ENCODE measurements at regions not wholly inside any gene's neighbourhood (a gene's known extent, or its start where the extent isn't known, plus 50 kb on each side); places are given as distances from the start of the nearest gene placed in this dataset.
A peak's percentile ranks its signal among the peaks of the same experiment; 100 is the strongest.

GRCh38 chr5:154115291-154115690 lies 75.2 kb upstream of the GALNT10 start:
- no peak for TF ChIP-seq CTCF (IDR thresholded peaks at IDR 0.05; ENCODE audit: insufficient read depth, low read depth, low read length, missing control alignments)
- no peak overlapping the region for H3K4me3 ChIP-seq (ENCODE audit: low read length)
- no peak for DNase-seq (ENCODE audit: low read depth)

GRCh38 chr5:154117050-154117449 lies 73.5 kb upstream of the GALNT10 start:
- H3K4me3 ChIP-seq (ENCODE audit: low read length) = no peak overlapping the region
- no peak for TF ChIP-seq CTCF (IDR thresholded peaks at IDR 0.05; ENCODE audit: insufficient read depth, low read depth, low read length, missing control alignments)
- DNase-seq (ENCODE audit: low read depth) = peak; percentile 9

DNA sequence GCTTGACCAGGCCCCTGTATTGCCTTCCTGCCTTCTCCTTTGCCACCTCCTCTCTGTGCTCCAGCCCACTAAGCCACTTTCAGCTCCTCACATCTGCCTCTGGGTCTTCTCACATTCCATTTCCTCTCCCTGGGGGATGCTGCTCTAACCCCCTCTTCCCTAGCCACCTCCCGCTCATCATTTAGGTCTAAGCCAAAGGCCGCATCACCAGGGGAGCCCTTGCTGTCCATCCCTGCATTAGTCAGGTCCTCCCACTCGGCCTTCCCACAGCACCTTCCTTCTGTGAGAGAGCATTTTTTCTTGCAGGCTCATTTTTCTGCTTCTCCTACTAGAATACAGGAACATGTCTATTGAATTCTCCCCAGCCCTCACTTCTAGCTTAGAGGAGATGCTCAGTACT lies 72.6 kb upstream of the GALNT10 start:
- H3K4me3 ChIP-seq (ENCODE audit: low read length) = no peak overlapping the region
- no peak for TF ChIP-seq CTCF (IDR thresholded peaks at IDR 0.05; ENCODE audit: insufficient read depth, low read depth, low read length, missing control alignments)
- DNase-seq (ENCODE audit: low read depth) = no peak

GRCh38 chr5:154118385-154118784 lies 72.1 kb upstream of the GALNT10 start:
- H3K4me3 ChIP-seq (ENCODE audit: low read length) = no peak overlapping the region
- no peak for DNase-seq (ENCODE audit: low read depth)
- no peak for TF ChIP-seq CTCF (IDR thresholded peaks at IDR 0.05; ENCODE audit: insufficient read depth, low read depth, low read length, missing control alignments)

GRCh38 chr5:154118893-154119336 lies 71.6 kb upstream of the GALNT10 start:
- DNase-seq (ENCODE audit: low read depth) = peak; percentile 76
- no peak overlapping the region for H3K4me3 ChIP-seq (ENCODE audit: low read length)
- TF ChIP-seq CTCF (IDR thresholded peaks at IDR 0.05; ENCODE audit: insufficient read depth, low read depth, low read length, missing control alignments) = no peak

- no peak for TF ChIP-seq CTCF (IDR thresholded peaks at IDR 0.05; ENCODE audit: insufficient read depth, low read depth, low read length, missing control alignments)
- no peak overlapping the region for H3K4me3 ChIP-seq (ENCODE audit: low read length)
- DNase-seq (ENCODE audit: low read depth) = no peak
These were observed 61.5 kb upstream of the GALNT10 start for GRCh38 chr5:154129013-154129412.

GRCh38 chr5:154129921-154130320 lies 60.6 kb upstream of the GALNT10 start:
- no peak overlapping the region for H3K4me3 ChIP-seq (ENCODE audit: low read length)
- no peak for DNase-seq (ENCODE audit: low read depth)
- TF ChIP-seq CTCF (IDR thresholded peaks at IDR 0.05; ENCODE audit: insufficient read depth, low read depth, low read length, missing control alignments) = no peak

Data from epithelial cell of esophagus (primary cell).